GM12878 (cell line): ENCODE measurements at regions not wholly inside any gene's neighbourhood (a gene's known extent, or its start where the extent isn't known, plus 50 kb on each side); places are given as distances from the start of the nearest gene placed in this dataset.

Experiments
- ATAC-seq: fragments of 200-7000 bp; cut with Tn5 transposase; 3 replicates; pipeline ENCODE4 v1.9.1; 2020; ENCODE audit warnings: mild to moderate bottlenecking, moderate library complexity
- BruUV-seq: library from RNA; stranded (reverse); fragments of 400-500 nt; replicated peaks from 2 replicates; lab custom pipeline; 2021; lab: Mats Ljungman, UMichigan
- CTCF ChIA-PET: fragments of 300-600 bp; sonication (Branson Sonifier 250); formaldehyde crosslinking; extraction: SDS; loops from one replicate; lab custom pipeline; 2021; ENCODE audit warnings: inconsistent platforms; lab: Yijun Ruan, JAX
- POLR2A ChIA-PET: fragments of 350-600 bp; formaldehyde crosslinking; extraction: SDS; loops from one replicate; lab custom pipeline; 2021; ENCODE audit warnings: inconsistent platforms; lab: Charles Lee
- RAD21 ChIA-PET: fragments of 300-600 bp; sonication (Branson Sonifier 250); formaldehyde crosslinking; loops from one replicate; lab custom pipeline; 2023; ENCODE audit warnings: antibody characterized with exemption; ENCODE audit not compliant: unreplicated experiment; lab: Charles Lee
- SMC1A ChIA-PET: fragments of 300-600 bp; sonication (Branson Sonifier 250); formaldehyde crosslinking; loops from one replicate; lab custom pipeline; 2023; ENCODE audit not compliant: unreplicated experiment, uncharacterized antibody; lab: Charles Lee
- DNase-seq: peaks from one replicate; pipeline ENCODE4 v3.0.0-alpha.2; 2011; ENCODE audit warnings: low read depth, low spot score
- FAIRE-seq: peaks from 3 replicates; lab custom pipeline; 2011; peaks lifted over from hg19 to GRCh38; lab: Jason Lieb, UNC
- H2AFZ ChIP-seq: 2 replicates; pipeline ENCODE4 v1.6.0; 2011; ENCODE audit warnings: low read depth, low read length, control low read depth; ENCODE audit not compliant: control insufficient read depth
- H3K27ac ChIP-seq: 2 replicates; pipeline ENCODE4 v1.5.1; 2011; ENCODE audit warnings: control low read depth; ENCODE audit not compliant: control insufficient read depth, insufficient read depth
- H3K27me3 ChIP-seq, 2 experiments: replicated peaks in 1 of 2; 2 replicates each; pipeline versions ENCODE4 v1.6.0 to v1.6.1; 2011; ENCODE audit warnings: low read length in 1 of 2; ENCODE audit not compliant: control insufficient read depth in 2 of 2, insufficient read depth in 2 of 2
- H3K36me3 ChIP-seq, 2 experiments: 2 replicates each; pipeline ENCODE4 v1.5.1; 2011; ENCODE audit warnings: low read length in 1 of 2; ENCODE audit not compliant: control insufficient read depth in 2 of 2, insufficient read depth in 2 of 2
- H3K4me1 ChIP-seq: 2 replicates; pipeline ENCODE4 v1.6.1; 2011; ENCODE audit warnings: mild to moderate bottlenecking, low read length, moderate library complexity, mixed read lengths; ENCODE audit not compliant: control insufficient read depth, insufficient read depth
- H3K4me2 ChIP-seq: 2 replicates; pipeline ENCODE4 v1.6.0; 2011; ENCODE audit warnings: control low read depth; ENCODE audit not compliant: control insufficient read depth, insufficient read depth
- H3K4me3 ChIP-seq: fragments of 200-600 bp; sonication (generic); 2 replicates; pipeline ENCODE4 v1.5.1; 2016
- H3K79me2 ChIP-seq: 2 replicates; pipeline ENCODE4 v1.6.0; 2011; ENCODE audit warnings: low read length; ENCODE audit not compliant: control insufficient read depth, insufficient read depth
- H3K9ac ChIP-seq: 2 replicates; pipeline ENCODE4 v1.8.0; 2011; ENCODE audit warnings: low read length, control low read depth, mixed read lengths; ENCODE audit not compliant: control insufficient read depth, insufficient read depth
- H3K9me3 ChIP-seq: replicated peaks from 3 replicates; pipeline ENCODE4 v1.5.1; 2011; ENCODE audit warnings: mild to moderate bottlenecking, low read length; ENCODE audit not compliant: control insufficient read depth, insufficient read depth
- H4K20me1 ChIP-seq: 2 replicates; pipeline ENCODE4 v1.6.0; 2011; ENCODE audit not compliant: control insufficient read depth, insufficient read depth
- EED ChIP-seq: sonication (generic); IDR thresholded peaks from 2 replicates; pipeline ENCODE4 v1.6.1; 2016; ENCODE audit warnings: antibody characterized with exemption, low read depth
- ETV6 ChIP-seq, 2 experiments: fragments of 450-650 bp in 1 of 2; IDR thresholded peaks in 1 of 2; conservative IDR thresholded peaks in 1 of 2; 2 replicates each; pipeline ENCODE4 v1.6.1; 2014; ENCODE audit warnings: antibody characterized with exemption in 1 of 2, borderline replicate concordance in 1 of 2, low read depth in 1 of 2, mild to moderate bottlenecking in 1 of 2, moderate library complexity in 1 of 2
- KAT2A ChIP-seq: conservative IDR thresholded peaks from 2 replicates; pipeline ENCODE4 v1.6.1; 2011; ENCODE audit warnings: low read depth, low read length; ENCODE audit not compliant: control insufficient read depth
- NR2F1 ChIP-seq: fragments of 450-650 bp; conservative IDR thresholded peaks from 2 replicates; pipeline ENCODE4 v1.6.1; 2017; ENCODE audit warnings: mild to moderate bottlenecking
- NRF1 ChIP-seq: conservative IDR thresholded peaks from 2 replicates; pipeline ENCODE4 v1.6.1; 2011; ENCODE audit warnings: mild to moderate bottlenecking, low read depth, low read length, improper control_type of control experiment
- PML ChIP-seq: IDR thresholded peaks from 2 replicates; pipeline ENCODE4 v1.6.1; 2012; ENCODE audit warnings: low read length, inconsistent platforms
- RAD51 ChIP-seq: fragments of 450-650 bp; IDR thresholded peaks from 2 replicates; pipeline ENCODE4 v1.6.1; 2016; ENCODE audit warnings: moderate library complexity, mild to moderate bottlenecking, inconsistent platforms
- SMC3 ChIP-seq: IDR thresholded peaks from 2 replicates; pipeline ENCODE4 v1.6.1; 2011; ENCODE audit warnings: low read length, improper control_type of control experiment, borderline replicate concordance
- SPI1 ChIP-seq: IDR thresholded peaks from 2 replicates; pipeline ENCODE4 v1.6.1; 2011; ENCODE audit warnings: low read depth, mild to moderate bottlenecking, low read length, moderate library complexity, borderline replicate concordance; ENCODE audit not compliant: insufficient read depth
- SUPT20H ChIP-seq: IDR thresholded peaks from 2 replicates; pipeline ENCODE4 v1.6.1; 2011; ENCODE audit warnings: low read depth, mild to moderate bottlenecking, low read length, moderate library complexity, borderline replicate concordance; ENCODE audit not compliant: control insufficient read depth
- TCF12 ChIP-seq: IDR thresholded peaks from 2 replicates; pipeline ENCODE4 v1.6.1; 2011; ENCODE audit warnings: low read depth, mild to moderate bottlenecking, low read length
- ZSCAN29 ChIP-seq: fragments of 450-650 bp; IDR thresholded peaks from 2 replicates; pipeline ENCODE4 v1.6.1; 2017; ENCODE audit warnings: mild to moderate bottlenecking, moderate library complexity
- ZZZ3 ChIP-seq: IDR thresholded peaks from 2 replicates; pipeline ENCODE4 v1.6.1; 2011; ENCODE audit warnings: low read depth; ENCODE audit not compliant: control insufficient read depth, insufficient read length
- WGBS: methylation state at CpG from one replicate; pipeline ENCODE4 v1.1.6; 2016; ENCODE audit warnings: low lambda C conversion rate; ENCODE audit not compliant: insufficient replicate concordance, insufficient coverage; ENCODE audit errors: missing lambda C conversion rate; 5-methylcytosine and 5-hydroxymethylcytosine counted together
- in situ Hi-C: fragments of 300-500 bp; cut with MboI; formaldehyde crosslinking; loops from 9 replicates; pipeline ENCODE4 v1.14.3; 2018; ENCODE audit warnings: mixed read lengths
- intact Hi-C: fragments of 100-400 bp; cut with micrococcal nuclease; formaldehyde crosslinking; loops from one replicate; pipeline ENCODE4 v1.14.2; 2022; ENCODE audit not compliant: unreplicated experiment
- TF ChIP-seq, protein P1 (sequence below): fragments of 450-650 bp; IDR thresholded peaks from 2 replicates; pipeline ENCODE4 v1.6.1; 2017; ENCODE audit warnings: borderline replicate concordance
- TF ChIP-seq, protein P2 (sequence below): fragments of 450-650 bp; conservative IDR thresholded peaks from 2 replicates; pipeline ENCODE4 v1.6.1; 2017; ENCODE audit warnings: mild to moderate bottlenecking, moderate library complexity

DNA sequence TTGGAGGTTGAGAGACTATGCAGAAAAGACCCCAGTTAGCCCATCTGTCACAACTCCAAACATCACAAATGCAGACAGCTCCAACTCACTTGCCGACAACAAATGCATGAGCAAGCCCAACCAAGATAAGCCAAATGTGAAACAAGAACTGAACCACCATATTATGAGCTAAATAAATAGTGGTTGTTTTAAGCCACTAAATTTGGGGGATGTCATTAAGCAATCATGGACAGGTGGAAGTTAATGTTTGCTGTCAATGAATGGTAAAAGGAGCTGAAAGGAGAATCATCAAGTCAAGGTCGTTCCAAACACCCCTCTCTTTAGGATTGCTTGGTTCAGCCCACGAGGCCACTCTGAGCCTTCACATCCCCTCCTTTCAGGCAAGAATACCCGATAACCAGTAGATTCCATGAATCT lies 71.2 kb upstream of the PLCB4 start:
- no TSS peak for BruUV-seq
- POLR2A ChIA-PET: no interaction called here
- SMC1A ChIA-PET: interaction anchor here (1.4 kb wide), 1 partner anchor 14 kb away, joined by 3 read pairs; no protein-coding TSS in a partner anchor
- DNase-seq: no peak
- TF ChIP-seq NR2F1: no peak
- no peak for TF ChIP-seq TCF12
- TF ChIP-seq, all 136 proteins: peak for 0
- RAD21 ChIA-PET: no interaction called here
- Histone ChIP-seq H3K36me3 (no peaks in the 10 kb centered on the region), H3K4me3 (no peak overlapping the region), H3K9me3 (no peaks in the 10 kb centered on the region; the same call in 2 of the 3 replicates), H3K9ac (no peak overlapping the region), H3K79me2 (no peaks in the 10 kb centered on the region), H3K4me2 (no peak overlapping the region), H2AFZ (no peak overlapping the region), H4K20me1 (no peaks in the 10 kb centered on the region), H3K4me1 (no peaks in the 10 kb centered on the region), H3K27ac (no peak overlapping the region), H3K27me3 (no peaks in the 10 kb centered on the region)
- ATAC-seq (no peak), FAIRE-seq (no peak)
- in situ Hi-C loops (no loop called here), intact Hi-C loops (no loop called here)
- WGBS: 20% methylated on average over 4 of the region's 4 CpGs
- CTCF ChIA-PET: no interaction called here

DNA sequence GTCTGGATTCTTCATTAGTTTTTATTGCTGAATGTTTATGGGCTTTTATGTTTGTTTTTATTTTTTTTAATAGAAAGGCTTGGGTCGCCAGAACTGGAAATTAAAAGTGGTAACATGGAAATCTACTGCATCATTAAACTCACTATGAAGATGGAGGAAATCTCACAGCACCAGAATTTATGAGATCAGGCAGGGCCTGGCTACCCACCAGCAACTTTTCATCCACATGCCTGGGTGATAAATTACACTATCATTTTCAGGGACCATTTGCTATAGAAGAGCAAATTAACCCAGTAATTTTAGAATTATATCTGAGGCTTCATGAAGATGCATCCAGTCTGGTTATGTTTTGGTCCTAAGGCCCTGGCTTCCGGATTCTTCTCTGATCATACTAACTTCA lies 57.8 kb upstream of the PLCB4 start:
- H4K20me1 ChIP-seq: no peaks in the 10 kb centered on the region
- H3K27ac ChIP-seq: no peak overlapping the region
- no peaks in the 10 kb centered on the region for H3K36me3 ChIP-seq
- ChIA-PET CTCF (no interaction called here), SMC1A (no interaction called here), POLR2A (no interaction called here), RAD21 (no interaction called here)
- intact Hi-C loops: loop anchor here (10.0 kb wide), 1 partner anchor 46 kb away; no protein-coding TSS in a partner anchor
- in situ Hi-C loops: no loop called here
- no peak overlapping the region for H3K4me2 ChIP-seq
- no peak overlapping the region for H3K4me3 ChIP-seq
- no TSS peak for BruUV-seq
- no peaks in the 10 kb centered on the region for H3K9me3 ChIP-seq
- H3K27me3 ChIP-seq: no peaks in the 10 kb centered on the region
- H3K4me1 ChIP-seq: no peaks in the 10 kb centered on the region
- 0% methylated on average over 2 of the region's 2 CpGs for WGBS
- FAIRE-seq (no peak), ATAC-seq (no peak), DNase-seq (no peak)
- H3K9ac ChIP-seq: no peak overlapping the region
- H3K79me2 ChIP-seq: no peaks in the 10 kb centered on the region
- H2AFZ ChIP-seq: no peak overlapping the region
- TF ChIP-seq SPI1: no peak
- TF ChIP-seq, protein P1, sequence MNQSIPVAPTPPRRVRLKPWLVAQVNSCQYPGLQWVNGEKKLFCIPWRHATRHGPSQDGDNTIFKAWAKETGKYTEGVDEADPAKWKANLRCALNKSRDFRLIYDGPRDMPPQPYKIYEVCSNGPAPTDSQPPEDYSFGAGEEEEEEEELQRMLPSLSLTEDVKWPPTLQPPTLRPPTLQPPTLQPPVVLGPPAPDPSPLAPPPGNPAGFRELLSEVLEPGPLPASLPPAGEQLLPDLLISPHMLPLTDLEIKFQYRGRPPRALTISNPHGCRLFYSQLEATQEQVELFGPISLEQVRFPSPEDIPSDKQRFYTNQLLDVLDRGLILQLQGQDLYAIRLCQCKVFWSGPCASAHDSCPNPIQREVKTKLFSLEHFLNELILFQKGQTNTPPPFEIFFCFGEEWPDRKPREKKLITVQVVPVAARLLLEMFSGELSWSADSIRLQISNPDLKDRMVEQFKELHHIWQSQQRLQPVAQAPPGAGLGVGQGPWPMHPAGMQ: no peak
- no peak for TF ChIP-seq NR2F1
- no peak for TF ChIP-seq SMC3
- no peak for TF ChIP-seq ZZZ3
- no peak for TF ChIP-seq RAD51
- TF ChIP-seq, protein P2, sequence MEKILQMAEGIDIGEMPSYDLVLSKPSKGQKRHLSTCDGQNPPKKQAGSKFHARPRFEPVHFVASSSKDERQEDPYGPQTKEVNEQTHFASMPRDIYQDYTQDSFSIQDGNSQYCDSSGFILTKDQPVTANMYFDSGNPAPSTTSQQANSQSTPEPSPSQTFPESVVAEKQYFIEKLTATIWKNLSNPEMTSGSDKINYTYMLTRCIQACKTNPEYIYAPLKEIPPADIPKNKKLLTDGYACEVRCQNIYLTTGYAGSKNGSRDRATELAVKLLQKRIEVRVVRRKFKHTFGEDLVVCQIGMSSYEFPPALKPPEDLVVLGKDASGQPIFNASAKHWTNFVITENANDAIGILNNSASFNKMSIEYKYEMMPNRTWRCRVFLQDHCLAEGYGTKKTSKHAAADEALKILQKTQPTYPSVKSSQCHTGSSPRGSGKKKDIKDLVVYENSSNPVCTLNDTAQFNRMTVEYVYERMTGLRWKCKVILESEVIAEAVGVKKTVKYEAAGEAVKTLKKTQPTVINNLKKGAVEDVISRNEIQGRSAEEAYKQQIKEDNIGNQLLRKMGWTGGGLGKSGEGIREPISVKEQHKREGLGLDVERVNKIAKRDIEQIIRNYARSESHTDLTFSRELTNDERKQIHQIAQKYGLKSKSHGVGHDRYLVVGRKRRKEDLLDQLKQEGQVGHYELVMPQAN: no peak
- TF ChIP-seq NRF1: no peak
- no peak for TF ChIP-seq SUPT20H
- TF ChIP-seq EED: no peak
- TF ChIP-seq ZSCAN29: no peak
- no peak for TF ChIP-seq ETV6 (conservative IDR thresholded peaks at IDR 0.05 in 1 of 2, IDR thresholded peaks at IDR 0.05 in 1 of 2; ENCODE audit: borderline replicate concordance in 1 of 2, low read depth in 1 of 2)
- no peak for TF ChIP-seq PML
- TF ChIP-seq KAT2A: no peak
